ENCODE measurements at regions not wholly inside any gene's neighbourhood (a gene's known extent, or its start where the extent isn't known, plus 50 kb on each side); places are given as distances from the start of the nearest gene placed in this dataset.

DNA sequence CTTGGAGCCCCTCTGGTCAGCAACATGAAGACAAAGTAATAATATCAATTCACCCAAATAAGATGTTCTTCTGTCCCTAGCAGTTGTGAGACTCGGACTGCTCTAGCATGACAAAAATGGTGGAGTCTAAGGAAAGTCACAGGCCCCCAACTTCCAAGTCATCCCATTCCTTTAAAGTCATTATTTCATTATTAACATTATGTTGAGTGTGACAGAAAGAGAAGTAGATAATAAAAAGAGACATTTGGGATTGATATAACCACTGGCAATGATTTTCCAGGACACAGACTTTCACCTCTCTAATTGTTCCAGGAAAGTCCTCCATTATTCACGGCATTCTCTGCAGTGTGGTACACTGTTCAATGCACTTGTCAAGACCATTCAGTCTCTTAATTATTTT, 1533.0 kb upstream of the TENM4 start:
- BruUV-seq (replicated peaks), result no TSS peak

DNA sequence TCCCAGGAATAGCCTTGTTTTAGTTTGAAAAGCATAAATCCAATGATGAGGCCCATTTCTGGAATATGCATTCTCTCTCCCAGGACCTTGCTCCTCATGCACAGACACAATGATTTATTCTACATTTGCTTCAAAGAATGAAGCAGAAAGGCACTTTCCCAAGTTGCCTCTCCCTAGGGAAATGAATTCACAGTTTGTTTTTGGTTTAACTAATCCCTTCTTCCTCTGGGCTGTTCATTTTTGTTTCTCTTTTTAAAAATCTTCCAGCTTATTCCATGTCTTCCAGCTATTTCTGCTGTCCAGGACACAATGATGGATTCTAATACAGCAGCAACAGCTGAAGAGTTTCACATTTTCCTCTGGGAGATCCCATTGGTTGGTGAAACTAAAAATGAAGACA, 1529.2 kb upstream of the TENM4 start:
- intact Hi-C loops (cut with micrococcal nuclease), result no loop called here
- H3K27ac Mint-ChIP-seq (ENCODE audit: low read depth, unreplicated experiment), result no peak overlapping the region
- no TSS peak for BruUV-seq (replicated peaks)
- no peaks in the 10 kb centered on the region for H3K27me3 Mint-ChIP-seq (ENCODE audit: insufficient read depth, unreplicated experiment)
- TF ChIP-seq, protein P1, sequence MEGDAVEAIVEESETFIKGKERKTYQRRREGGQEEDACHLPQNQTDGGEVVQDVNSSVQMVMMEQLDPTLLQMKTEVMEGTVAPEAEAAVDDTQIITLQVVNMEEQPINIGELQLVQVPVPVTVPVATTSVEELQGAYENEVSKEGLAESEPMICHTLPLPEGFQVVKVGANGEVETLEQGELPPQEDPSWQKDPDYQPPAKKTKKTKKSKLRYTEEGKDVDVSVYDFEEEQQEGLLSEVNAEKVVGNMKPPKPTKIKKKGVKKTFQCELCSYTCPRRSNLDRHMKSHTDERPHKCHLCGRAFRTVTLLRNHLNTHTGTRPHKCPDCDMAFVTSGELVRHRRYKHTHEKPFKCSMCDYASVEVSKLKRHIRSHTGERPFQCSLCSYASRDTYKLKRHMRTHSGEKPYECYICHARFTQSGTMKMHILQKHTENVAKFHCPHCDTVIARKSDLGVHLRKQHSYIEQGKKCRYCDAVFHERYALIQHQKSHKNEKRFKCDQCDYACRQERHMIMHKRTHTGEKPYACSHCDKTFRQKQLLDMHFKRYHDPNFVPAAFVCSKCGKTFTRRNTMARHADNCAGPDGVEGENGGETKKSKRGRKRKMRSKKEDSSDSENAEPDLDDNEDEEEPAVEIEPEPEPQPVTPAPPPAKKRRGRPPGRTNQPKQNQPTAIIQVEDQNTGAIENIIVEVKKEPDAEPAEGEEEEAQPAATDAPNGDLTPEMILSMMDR (IDR thresholded peaks at IDR 0.05; ENCODE audit: unreplicated experiment), result no peak
- H3K4me1 Mint-ChIP-seq (ENCODE audit: insufficient read depth, unreplicated experiment), result peaks cover 12% of the 10 kb centered on the region
- CTCF ChIA-PET, result interaction anchor here (1.2 kb wide), 1 partner anchor 17 kb away, joined by 3 read pairs; no protein-coding TSS in a partner anchor
- H3K4me3 Mint-ChIP-seq (ENCODE audit: unreplicated experiment), result no peak overlapping the region
- H3K36me3 Mint-ChIP-seq (ENCODE audit: insufficient read depth, unreplicated experiment), result no peaks in the 10 kb centered on the region
- H3K9me3 Mint-ChIP-seq (ENCODE audit: unreplicated experiment), result no peaks in the 10 kb centered on the region
- POLR2A ChIA-PET, result no interaction called here
- no peak for DNase-seq (ENCODE audit: unreplicated experiment)

More for the DNA sequence above, 1533.0 kb upstream of the TENM4 start:
- ChIA-PET POLR2A (interaction anchor here (0.5 kb wide), 1 partner anchor 697 kb away, joined by 3 read pairs; no protein-coding TSS in a partner anchor), CTCF (interaction anchor here (0.7 to 0.9 kb wide), 2 partner anchors 12 to 1275 kb away, joined by 3 read pairs; no protein-coding TSS in a partner anchor)
- Mint-ChIP-seq H3K36me3 (ENCODE audit: insufficient read depth, unreplicated experiment) (no peaks in the 10 kb centered on the region), H3K4me1 (ENCODE audit: insufficient read depth, unreplicated experiment) (peaks cover 6% of the 10 kb centered on the region), H3K4me3 (ENCODE audit: unreplicated experiment) (no peak overlapping the region), H3K27me3 (ENCODE audit: insufficient read depth, unreplicated experiment) (no peaks in the 10 kb centered on the region), H3K27ac (ENCODE audit: low read depth, unreplicated experiment) (no peak overlapping the region), H3K9me3 (ENCODE audit: unreplicated experiment) (no peaks in the 10 kb centered on the region)
- intact Hi-C loops (cut with micrococcal nuclease), result no loop called here
- DNase-seq (ENCODE audit: unreplicated experiment), result no peak
- TF ChIP-seq, protein P1 (IDR thresholded peaks at IDR 0.05; ENCODE audit: unreplicated experiment), result no peak

DNA sequence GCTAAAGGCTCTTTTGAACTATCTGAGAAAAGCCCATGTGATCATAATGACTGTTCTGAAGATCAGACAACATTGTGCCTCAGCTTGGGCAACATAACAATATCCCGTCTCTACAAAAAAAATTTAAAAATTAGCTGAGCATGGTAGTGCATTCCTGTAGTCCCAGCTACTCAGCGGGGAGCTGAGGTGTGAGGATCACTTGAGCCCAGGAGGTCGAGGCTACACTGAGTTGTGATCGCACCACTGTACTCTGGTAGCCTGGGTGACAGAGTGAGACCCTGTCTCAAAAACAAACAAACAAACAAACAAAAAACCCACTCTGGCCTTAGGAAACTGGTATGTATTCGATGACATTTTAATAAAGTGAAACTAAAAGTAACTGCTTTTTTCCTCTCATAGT, 1526.8 kb upstream of the TENM4 start:
- Mint-ChIP-seq H3K27ac (ENCODE audit: low read depth, unreplicated experiment) (no peak overlapping the region), H3K4me1 (ENCODE audit: insufficient read depth, unreplicated experiment) (peaks cover 12% of the 10 kb centered on the region), H3K27me3 (ENCODE audit: insufficient read depth, unreplicated experiment) (no peaks in the 10 kb centered on the region), H3K36me3 (ENCODE audit: insufficient read depth, unreplicated experiment) (no peaks in the 10 kb centered on the region), H3K4me3 (ENCODE audit: unreplicated experiment) (no peak overlapping the region), H3K9me3 (ENCODE audit: unreplicated experiment) (no peaks in the 10 kb centered on the region)
- intact Hi-C loops (cut with micrococcal nuclease), result no loop called here
- ChIA-PET CTCF (interaction anchor here (0.8 kb wide), 1 partner anchor 38 kb away, joined by 3 read pairs; no protein-coding TSS in a partner anchor), POLR2A (no interaction called here)
- BruUV-seq (replicated peaks), result no TSS peak
- DNase-seq (ENCODE audit: unreplicated experiment), result no peak
- TF ChIP-seq, protein P1 (IDR thresholded peaks at IDR 0.05; ENCODE audit: unreplicated experiment), result no peak

DNA sequence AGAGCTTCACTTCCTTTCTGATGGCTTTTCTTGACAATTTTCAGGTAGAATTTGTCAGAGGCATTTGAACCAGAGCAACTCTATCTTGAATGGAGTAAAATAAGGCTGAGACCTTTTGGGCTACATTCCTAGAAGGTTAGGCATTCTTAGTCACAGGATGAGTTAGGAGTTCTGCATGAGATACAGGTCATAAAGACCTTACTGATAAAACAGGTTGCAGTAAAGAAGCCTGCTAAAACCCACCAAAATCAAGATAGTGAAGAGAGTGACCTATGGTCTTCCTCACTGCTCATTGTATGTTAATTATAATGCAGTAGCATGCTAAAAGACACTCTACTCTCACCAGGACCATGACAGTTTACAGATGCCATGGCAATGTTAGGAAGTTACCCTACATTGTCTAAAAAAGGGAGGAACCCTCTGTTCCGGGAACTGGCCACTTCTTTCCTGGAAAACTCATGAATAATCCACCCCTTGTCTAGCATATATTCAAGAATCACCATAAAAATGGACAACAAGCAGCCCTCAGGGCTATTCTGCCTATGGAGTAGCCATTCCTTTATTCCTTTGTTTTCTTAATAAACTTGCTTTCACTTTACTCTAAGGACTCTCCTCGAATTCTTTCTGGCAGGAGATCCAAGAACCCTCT, 1519.7 kb upstream of the TENM4 start:
- intact Hi-C loops (cut with micrococcal nuclease), result no loop called here
- Mint-ChIP-seq H3K9me3 (ENCODE audit: unreplicated experiment) (peaks cover 8% of the 10 kb centered on the region), H3K36me3 (ENCODE audit: insufficient read depth, unreplicated experiment) (peaks cover 6% of the 10 kb centered on the region), H3K27ac (ENCODE audit: low read depth, unreplicated experiment) (no peak overlapping the region), H3K4me1 (ENCODE audit: insufficient read depth, unreplicated experiment) (peaks cover 24% of the 10 kb centered on the region), H3K27me3 (ENCODE audit: insufficient read depth, unreplicated experiment) (no peaks in the 10 kb centered on the region), H3K4me3 (ENCODE audit: unreplicated experiment) (no peak overlapping the region)
- no peak for DNase-seq (ENCODE audit: unreplicated experiment)
- POLR2A ChIA-PET, result interaction anchor here (0.7 to 1.2 kb wide), 2 partner anchors 44 to 69 kb away, joined by 3 read pairs; no protein-coding TSS in a partner anchor
- no TSS peak for BruUV-seq (replicated peaks)
- TF ChIP-seq, protein P1 (IDR thresholded peaks at IDR 0.05; ENCODE audit: unreplicated experiment), result no peak
- CTCF ChIA-PET, result interaction anchor here (0.6 to 1.2 kb wide), 2 partner anchors 356 to 635 kb away, joined by 3 read pairs; no protein-coding TSS in a partner anchor

Measured in MCF 10A (cell line).